HEK293T (cell line): ENCODE measurements at regions not wholly inside any gene's neighbourhood (a gene's known extent, or its start where the extent isn't known, plus 50 kb on each side); places are given as distances from the start of the nearest gene placed in this dataset.
"Not testable (repeated sequence)": the region's sequence is repeated elsewhere in the genome, so short reads cannot be mapped to it uniquely, and the experiment has no call there.

Source experiments
- CTCF ChIA-PET: fragments of 350-600 bp; formaldehyde crosslinking; extraction: SDS; loops from one replicate; lab custom pipeline; 2021; ENCODE audit warnings: antibody characterized with exemption, inconsistent platforms; lab: Yijun Ruan, JAX
- POLR2A ChIA-PET: fragments of 350-600 bp; formaldehyde crosslinking; extraction: SDS; loops from one replicate; lab custom pipeline; 2020; ENCODE audit warnings: antibody characterized with exemption, inconsistent platforms; lab: Yijun Ruan, JAX
- DNase-seq: peaks from one replicate; pipeline ENCODE4 v3.0.0; 2012; ENCODE audit warnings: mixed read lengths; ENCODE audit errors: extremely low spot score
- ARNT ChIP-seq: fragments of 450-650 bp; IDR thresholded peaks from 2 replicates; pipeline ENCODE4 v1.6.1; 2017; ENCODE audit warnings: mild to moderate bottlenecking
- BHLHE40 ChIP-seq: fragments of 450-650 bp; IDR thresholded peaks from 2 replicates; pipeline ENCODE4 v1.6.1; 2016; ENCODE audit warnings: mild to moderate bottlenecking, moderate library complexity, borderline replicate concordance
- CTBP1 ChIP-seq: fragments of 450-650 bp; IDR thresholded peaks from 2 replicates; pipeline ENCODE4 v1.6.1; 2016; ENCODE audit warnings: borderline replicate concordance
- ELF4 ChIP-seq: fragments of 450-650 bp; IDR thresholded peaks from 2 replicates; pipeline ENCODE4 v1.6.1; 2017; ENCODE audit warnings: antibody characterized with exemption
- FOXA1 ChIP-seq: fragments of 450-650 bp; IDR thresholded peaks from 2 replicates; pipeline ENCODE4 v1.6.1; 2016; ENCODE audit warnings: mild to moderate bottlenecking
- FOXK2 ChIP-seq: fragments of 450-650 bp; IDR thresholded peaks from 2 replicates; pipeline ENCODE4 v1.6.1; 2016; ENCODE audit warnings: mild to moderate bottlenecking
- FOXM1 ChIP-seq: fragments of 450-650 bp; IDR thresholded peaks from 2 replicates; pipeline ENCODE4 v1.6.1; 2017; ENCODE audit warnings: mild to moderate bottlenecking, borderline replicate concordance
- HDGF ChIP-seq: fragments of 450-650 bp; IDR thresholded peaks from 2 replicates; pipeline ENCODE4 v1.6.1; 2017; ENCODE audit warnings: antibody characterized with exemption, borderline replicate concordance
- L3MBTL2 ChIP-seq: fragments of 450-650 bp; conservative IDR thresholded peaks from 2 replicates; pipeline ENCODE4 v1.6.1; 2016; ENCODE audit warnings: mild to moderate bottlenecking
- LEF1 ChIP-seq: fragments of 450-650 bp; IDR thresholded peaks from 2 replicates; pipeline ENCODE4 v1.6.1; 2017; ENCODE audit warnings: mild to moderate bottlenecking, borderline replicate concordance
- NFRKB ChIP-seq: fragments of 450-650 bp; IDR thresholded peaks from 2 replicates; pipeline ENCODE4 v1.6.1; 2016; ENCODE audit warnings: mild to moderate bottlenecking, moderate library complexity
- SP1 ChIP-seq: fragments of 450-650 bp; IDR thresholded peaks from 2 replicates; pipeline ENCODE4 v1.6.1; 2017
- SUZ12 ChIP-seq: fragments of 450-650 bp; IDR thresholded peaks from 2 replicates; pipeline ENCODE4 v1.6.1; 2016; ENCODE audit warnings: mild to moderate bottlenecking
- TARDBP ChIP-seq: fragments of 450-650 bp; IDR thresholded peaks from 2 replicates; pipeline ENCODE4 v1.6.1; 2016
- ZNF384 ChIP-seq: fragments of 450-650 bp; IDR thresholded peaks from 2 replicates; pipeline ENCODE4 v1.6.1; 2016
- TF ChIP-seq, protein P1 (sequence below): fragments of 450-650 bp; IDR thresholded peaks from 2 replicates; pipeline ENCODE4 v1.6.1; 2016

DNA sequence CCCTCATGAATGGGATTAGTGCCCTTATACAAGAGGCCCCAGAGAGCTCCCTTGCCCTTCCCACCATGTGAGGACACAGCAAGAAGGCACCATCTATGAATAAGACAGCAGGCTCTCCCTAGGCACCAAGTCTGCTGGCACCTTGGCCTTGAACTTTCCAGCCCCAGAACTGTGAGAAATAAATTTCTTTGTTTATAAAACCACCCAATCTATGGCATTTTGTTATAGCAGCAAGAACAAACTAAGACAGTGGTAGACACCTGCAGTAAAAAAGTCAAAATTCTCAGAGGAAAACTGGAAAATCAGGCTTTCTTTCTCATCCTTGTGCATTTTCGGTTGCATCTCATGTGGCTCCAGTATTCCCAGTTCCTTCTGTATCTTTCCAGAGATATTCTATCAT lies 90.3 kb downstream of the LSM3 start:
- ChIA-PET CTCF (no interaction called here), POLR2A (no interaction called here)
- no peak for DNase-seq
- TF ChIP-seq BHLHE40 (no peak), SUZ12 (no peak), TARDBP (no peak), NFRKB (no peak), ELF4 (no peak), L3MBTL2 (no peak)

DNA sequence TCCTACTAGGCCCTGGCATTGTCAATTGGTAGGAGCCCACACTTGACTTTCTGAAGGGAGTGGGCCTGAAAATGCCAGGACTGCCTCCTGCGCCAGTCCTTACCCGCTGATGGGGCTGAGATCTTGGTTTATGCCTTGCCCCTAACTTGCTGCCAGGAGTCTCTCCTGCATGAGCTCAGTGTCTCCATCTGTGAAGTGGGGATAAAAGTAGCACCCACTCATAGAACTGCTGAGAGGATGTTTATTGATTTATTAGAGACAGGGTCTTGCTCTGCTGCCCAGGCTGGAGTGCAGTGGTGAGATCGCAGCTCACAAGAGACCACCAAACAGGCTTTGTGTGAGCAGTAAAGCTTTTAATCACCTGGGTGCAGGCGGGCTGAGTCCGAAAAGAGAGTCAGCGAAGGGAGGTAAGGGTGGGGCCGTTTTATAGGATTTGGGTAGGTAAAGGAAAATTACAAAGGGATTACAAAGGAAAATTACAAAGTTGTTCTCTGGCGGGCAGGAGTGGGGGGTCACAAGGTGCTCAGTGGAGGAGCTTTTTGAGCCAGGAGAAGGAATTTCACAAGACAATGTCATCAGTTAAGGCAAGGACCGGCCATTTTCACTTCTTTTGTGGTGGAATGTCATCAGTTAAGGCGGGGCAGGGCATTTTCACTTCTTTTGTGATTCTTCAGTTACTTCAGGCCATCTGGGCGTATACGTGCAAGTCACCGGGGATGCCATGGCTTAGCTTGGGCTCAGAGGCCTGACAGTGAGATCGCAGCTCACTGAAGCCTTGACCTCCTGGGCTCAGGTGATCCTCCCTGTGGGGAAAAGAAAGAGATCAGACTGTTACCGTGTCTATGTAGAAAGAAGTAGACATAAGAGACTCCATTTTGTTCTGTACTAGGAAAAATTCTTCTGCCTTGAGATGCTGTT lies 93.7 kb downstream of the LSM3 start:
- CTCF ChIA-PET, POLR2A ChIA-PET: not testable (repeated sequence)

DNA sequence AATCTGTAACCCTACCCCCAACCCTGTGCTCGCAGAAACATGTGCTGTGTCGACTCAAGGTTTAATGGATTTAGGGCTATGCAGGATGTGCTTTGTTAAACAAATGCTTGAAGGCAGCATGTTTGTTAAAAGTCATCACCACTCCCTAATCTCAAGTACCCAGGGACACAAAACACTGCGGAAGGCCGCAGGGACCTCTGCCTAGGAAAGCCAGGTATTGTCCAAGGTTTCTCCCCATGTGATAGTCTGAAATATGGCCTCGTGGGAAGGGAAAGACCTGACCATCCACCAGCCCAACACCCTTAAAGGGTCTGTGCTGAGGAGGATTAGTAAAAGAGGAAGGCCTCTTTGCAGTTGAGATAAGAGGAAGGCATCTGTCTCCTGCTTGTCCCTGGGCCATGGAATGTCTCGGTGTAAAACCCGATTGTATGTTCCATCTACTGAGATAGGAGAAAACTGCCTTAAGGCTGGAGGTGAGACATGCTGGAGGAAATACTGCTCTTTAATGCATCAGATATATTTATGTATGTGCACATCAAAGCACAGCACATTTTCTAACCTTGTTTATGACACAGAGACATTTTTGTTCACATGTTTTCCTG lies 94.4 kb downstream of the LSM3 start:
- POLR2A ChIA-PET, CTCF ChIA-PET, DNase-seq: not testable (repeated sequence)

More for the DNA sequence above, 93.7 kb downstream of the LSM3 start:
- not testable (repeated sequence) for DNase-seq

DNA sequence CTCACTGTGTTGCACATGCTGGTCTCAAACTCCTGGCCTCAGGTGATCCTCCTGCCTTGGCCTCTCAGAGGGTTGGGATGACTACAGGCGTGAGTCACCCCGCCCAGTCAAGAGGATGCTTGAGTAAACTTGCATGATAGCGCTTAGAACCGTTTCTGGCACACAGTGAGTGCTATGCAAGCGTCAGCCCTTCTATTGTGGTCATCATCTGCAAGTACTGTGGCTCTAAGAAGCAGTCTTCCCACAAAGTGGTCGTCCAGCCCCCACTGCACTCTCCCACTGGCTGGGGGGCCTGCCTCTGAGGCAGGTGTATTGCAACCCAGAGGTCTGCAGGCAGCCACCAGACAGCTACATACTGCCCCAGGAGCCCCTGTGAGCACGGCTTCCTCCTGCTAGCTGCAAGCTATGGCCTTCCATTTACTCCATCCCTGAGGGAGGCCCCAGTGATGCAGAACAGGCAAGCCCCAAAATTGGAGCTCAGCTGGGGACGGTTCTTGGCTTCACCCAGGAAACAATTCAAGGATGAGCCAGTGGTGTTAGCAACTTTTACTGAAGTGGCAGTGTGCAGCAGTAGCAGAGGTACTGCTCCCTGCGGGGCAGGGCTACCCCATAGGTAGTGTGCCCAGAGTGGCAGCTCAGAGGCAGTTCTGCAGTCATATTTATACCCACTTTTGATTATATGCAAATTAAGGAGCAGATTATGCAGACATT lies 95.4 kb downstream of the LSM3 start:
- POLR2A ChIA-PET: no interaction called here
- CTCF ChIA-PET: no interaction called here
- no peak for DNase-seq
- no peak for TF ChIP-seq ELF4
- no peak for TF ChIP-seq FOXM1
- TF ChIP-seq SP1: no peak
- no peak for TF ChIP-seq ZNF384
- TF ChIP-seq SUZ12: no peak
- TF ChIP-seq BHLHE40: no peak
- TF ChIP-seq CTBP1: no peak

DNA sequence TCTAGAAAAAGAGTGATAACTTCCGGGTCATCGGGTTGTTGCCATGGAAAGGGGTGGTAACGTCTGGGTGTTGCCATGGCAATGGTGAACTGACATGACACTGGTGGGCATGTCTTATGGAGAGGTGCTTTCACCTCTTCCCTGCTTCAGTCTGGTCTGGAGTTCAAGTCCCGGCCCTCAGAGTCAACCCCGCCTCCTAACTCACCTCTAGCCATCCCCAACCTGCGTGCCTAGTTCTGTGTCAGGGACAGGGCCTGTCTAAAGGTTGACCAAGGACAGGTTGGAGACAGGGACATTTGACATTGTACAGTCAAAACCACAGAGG lies 96.0 kb downstream of the LSM3 start:
- CTCF ChIA-PET: no interaction called here
- DNase-seq: no peak
- POLR2A ChIA-PET: no interaction called here
- TF ChIP-seq HDGF (no peak), BHLHE40 (no peak), ZNF384 (no peak), NFRKB (no peak), SP1 (no peak), FOXM1 (no peak), L3MBTL2 (no peak), SUZ12 (no peak), CTBP1 (no peak), ELF4 (no peak), ARNT (no peak), TARDBP (no peak), FOXK2 (no peak), LEF1 (no peak), FOXA1 (no peak)
- TF ChIP-seq, protein P1, sequence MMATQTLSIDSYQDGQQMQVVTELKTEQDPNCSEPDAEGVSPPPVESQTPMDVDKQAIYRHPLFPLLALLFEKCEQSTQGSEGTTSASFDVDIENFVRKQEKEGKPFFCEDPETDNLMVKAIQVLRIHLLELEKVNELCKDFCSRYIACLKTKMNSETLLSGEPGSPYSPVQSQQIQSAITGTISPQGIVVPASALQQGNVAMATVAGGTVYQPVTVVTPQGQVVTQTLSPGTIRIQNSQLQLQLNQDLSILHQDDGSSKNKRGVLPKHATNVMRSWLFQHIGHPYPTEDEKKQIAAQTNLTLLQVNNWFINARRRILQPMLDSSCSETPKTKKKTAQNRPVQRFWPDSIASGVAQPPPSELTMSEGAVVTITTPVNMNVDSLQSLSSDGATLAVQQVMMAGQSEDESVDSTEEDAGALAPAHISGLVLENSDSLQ: no peak

DNA sequence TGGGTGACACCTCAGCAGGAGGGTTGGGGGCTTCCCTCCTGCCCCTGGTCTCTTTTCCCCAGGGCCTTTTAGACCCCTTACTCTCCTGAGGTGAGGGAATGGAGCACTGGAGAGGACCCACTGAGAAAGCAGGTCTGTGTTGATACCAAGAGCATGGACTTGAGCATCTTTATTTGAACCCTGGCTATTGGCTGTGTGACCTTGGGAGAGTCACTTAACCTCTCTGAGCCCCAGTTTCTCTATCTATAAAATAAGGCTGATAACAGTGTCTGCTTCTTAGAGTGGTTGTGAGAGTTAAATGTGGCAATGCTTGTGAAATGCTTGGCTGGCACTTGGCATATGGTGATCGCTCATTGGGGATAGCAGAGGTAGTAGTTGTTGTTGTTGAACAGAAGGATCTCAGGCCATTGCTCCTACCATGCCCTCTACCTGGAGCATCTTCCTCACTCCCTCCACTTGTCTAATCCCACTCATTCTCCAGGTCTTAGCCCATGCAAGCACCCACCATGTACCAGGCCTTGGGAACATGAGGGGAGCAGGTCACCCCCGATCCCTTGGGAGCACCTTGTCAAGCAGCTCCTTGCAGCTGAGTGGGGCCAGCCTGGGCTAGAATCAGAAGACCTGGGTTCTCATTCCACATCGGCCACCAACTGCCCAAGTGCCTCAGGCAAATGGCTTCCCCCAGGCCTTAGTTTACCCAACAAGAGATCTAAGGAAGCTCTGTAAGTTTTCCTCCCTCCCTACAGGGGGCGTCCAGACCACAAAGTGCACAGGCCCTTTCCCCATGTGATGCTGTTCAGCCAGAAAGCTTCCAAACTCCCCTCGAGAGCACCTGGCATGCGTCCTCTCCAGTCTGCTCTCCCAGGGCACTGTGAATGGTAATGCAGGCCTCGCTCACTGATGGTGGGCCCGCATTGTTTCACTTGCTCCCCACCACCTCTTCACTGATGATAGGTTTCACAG lies 96.7 kb downstream of the LSM3 start:
- TF ChIP-seq L3MBTL2 (peak; percentile 37; the same call in 1 of the 2 replicates), FOXK2 (no peak)
- ChIA-PET CTCF (interaction anchor here (0.7 to 1.1 kb wide), 4 partner anchors 71 to 184 kb away, joined by 3 to 4 read pairs (median 3); no protein-coding TSS in a partner anchor), POLR2A (no interaction called here)
- DNase-seq: peak; percentile 48
